ENCODE measurements at regions not wholly inside any gene's neighbourhood (a gene's known extent, or its start where the extent isn't known, plus 50 kb on each side); places are given as distances from the start of the nearest gene placed in this dataset.
A peak's percentile ranks its signal among the peaks of the same experiment; 100 is the strongest.

GRCh38 chr10:29135337-29135736 is 153.5 kb upstream of the LYZL1 start:
- no peaks in the 10 kb centered on the region for H3K36me3 Mint-ChIP-seq (ENCODE audit: low read depth)
- peaks cover 9% of the 10 kb centered on the region for H3K27me3 Mint-ChIP-seq
- no peaks in the 10 kb centered on the region for H3K9me3 Mint-ChIP-seq
- H3K4me1 Mint-ChIP-seq (ENCODE audit: low read depth), result no peaks in the 10 kb centered on the region
- no peak overlapping the region for H3K27ac Mint-ChIP-seq
- H3K4me3 Mint-ChIP-seq, result no peak overlapping the region
- intact Hi-C loops (cut with micrococcal nuclease), result no loop called here

- no peaks in the 10 kb centered on the region for H3K4me1 Mint-ChIP-seq (ENCODE audit: low read depth)
- intact Hi-C loops (cut with micrococcal nuclease), result no loop called here
- H3K27ac Mint-ChIP-seq, result no peak overlapping the region
- H3K4me3 Mint-ChIP-seq, result no peak overlapping the region
- no peaks in the 10 kb centered on the region for H3K9me3 Mint-ChIP-seq
- no peaks in the 10 kb centered on the region for H3K36me3 Mint-ChIP-seq (ENCODE audit: low read depth)
- peaks cover 7% of the 10 kb centered on the region for H3K27me3 Mint-ChIP-seq
These were observed 152.5 kb upstream of the LYZL1 start for GRCh38 chr10:29136411-29136810.

- H3K27me3 Mint-ChIP-seq, result peaks cover 24% of the 10 kb centered on the region
- H3K9me3 Mint-ChIP-seq, result no peaks in the 10 kb centered on the region
- no peak overlapping the region for H3K27ac Mint-ChIP-seq
- intact Hi-C loops (cut with micrococcal nuclease), result no loop called here
- H3K36me3 Mint-ChIP-seq (ENCODE audit: low read depth), result no peaks in the 10 kb centered on the region
- peaks cover 7% of the 10 kb centered on the region for H3K4me1 Mint-ChIP-seq (ENCODE audit: low read depth)
- no peak overlapping the region for H3K4me3 Mint-ChIP-seq
These were observed 148.7 kb upstream of the LYZL1 start for GRCh38 chr10:29140151-29140550.

- H3K27ac Mint-ChIP-seq, result no peak overlapping the region
- intact Hi-C loops (cut with micrococcal nuclease), result no loop called here
- peaks cover 7% of the 10 kb centered on the region for H3K4me1 Mint-ChIP-seq (ENCODE audit: low read depth)
- no peaks in the 10 kb centered on the region for H3K9me3 Mint-ChIP-seq
- H3K4me3 Mint-ChIP-seq, result no peak overlapping the region
- H3K27me3 Mint-ChIP-seq, result peaks cover 24% of the 10 kb centered on the region
- H3K36me3 Mint-ChIP-seq (ENCODE audit: low read depth), result no peaks in the 10 kb centered on the region
These were observed 147.9 kb upstream of the LYZL1 start for GRCh38 chr10:29140991-29141390.

GRCh38 chr10:29141761-29142160 is 147.1 kb upstream of the LYZL1 start:
- Mint-ChIP-seq H3K4me1 (ENCODE audit: low read depth) (peaks cover 7% of the 10 kb centered on the region), H3K36me3 (ENCODE audit: low read depth) (no peaks in the 10 kb centered on the region), H3K27me3 (peaks cover 22% of the 10 kb centered on the region), H3K4me3 (no peak overlapping the region), H3K27ac (no peak overlapping the region), H3K9me3 (no peaks in the 10 kb centered on the region)
- intact Hi-C loops (cut with micrococcal nuclease), result no loop called here

GRCh38 chr10:29142516-29143314 is 146.2 kb upstream of the LYZL1 start:
- H3K36me3 Mint-ChIP-seq (ENCODE audit: low read depth), result no peaks in the 10 kb centered on the region
- no peak overlapping the region for H3K27ac Mint-ChIP-seq
- H3K4me1 Mint-ChIP-seq (ENCODE audit: low read depth), result peaks cover 7% of the 10 kb centered on the region
- H3K4me3 Mint-ChIP-seq, result peak overlapping the region; percentile 66
- H3K27me3 Mint-ChIP-seq, result peaks cover 23% of the 10 kb centered on the region
- intact Hi-C loops (cut with micrococcal nuclease), result no loop called here
- H3K9me3 Mint-ChIP-seq, result no peaks in the 10 kb centered on the region

- no peaks in the 10 kb centered on the region for H3K9me3 Mint-ChIP-seq
- peaks cover 7% of the 10 kb centered on the region for H3K4me1 Mint-ChIP-seq (ENCODE audit: low read depth)
- H3K4me3 Mint-ChIP-seq, result no peak overlapping the region
- no peaks in the 10 kb centered on the region for H3K36me3 Mint-ChIP-seq (ENCODE audit: low read depth)
- H3K27me3 Mint-ChIP-seq, result peaks cover 23% of the 10 kb centered on the region
- intact Hi-C loops (cut with micrococcal nuclease), result no loop called here
- no peak overlapping the region for H3K27ac Mint-ChIP-seq
These were observed 144.7 kb upstream of the LYZL1 start for GRCh38 chr10:29144126-29144525.

- Mint-ChIP-seq H3K4me3 (no peak overlapping the region), H3K36me3 (ENCODE audit: low read depth) (no peaks in the 10 kb centered on the region), H3K27ac (no peak overlapping the region), H3K4me1 (ENCODE audit: low read depth) (peaks cover 7% of the 10 kb centered on the region), H3K27me3 (peaks cover 22% of the 10 kb centered on the region), H3K9me3 (no peaks in the 10 kb centered on the region)
- intact Hi-C loops (cut with micrococcal nuclease), result no loop called here
These were observed 142.4 kb upstream of the LYZL1 start for GRCh38 chr10:29146311-29147100.

- Mint-ChIP-seq H3K9me3 (no peaks in the 10 kb centered on the region), H3K4me3 (no peak overlapping the region), H3K36me3 (ENCODE audit: low read depth) (no peaks in the 10 kb centered on the region), H3K27me3 (peaks cover 3% of the 10 kb centered on the region), H3K27ac (no peak overlapping the region), H3K4me1 (ENCODE audit: low read depth) (no peaks in the 10 kb centered on the region)
- intact Hi-C loops (cut with micrococcal nuclease), result no loop called here
These were observed 138.9 kb upstream of the LYZL1 start for GRCh38 chr10:29150010-29150409.

- intact Hi-C loops (cut with micrococcal nuclease), result no loop called here
- no peaks in the 10 kb centered on the region for H3K9me3 Mint-ChIP-seq
- no peak overlapping the region for H3K27ac Mint-ChIP-seq
- no peaks in the 10 kb centered on the region for H3K36me3 Mint-ChIP-seq (ENCODE audit: low read depth)
- no peaks in the 10 kb centered on the region for H3K4me1 Mint-ChIP-seq (ENCODE audit: low read depth)
- peaks cover 3% of the 10 kb centered on the region for H3K27me3 Mint-ChIP-seq
- no peak overlapping the region for H3K4me3 Mint-ChIP-seq
These were observed 137.9 kb upstream of the LYZL1 start for GRCh38 chr10:29151005-29151404.

- Mint-ChIP-seq H3K36me3 (ENCODE audit: low read depth) (no peaks in the 10 kb centered on the region), H3K27me3 (no peaks in the 10 kb centered on the region), H3K9me3 (no peaks in the 10 kb centered on the region), H3K4me3 (no peak overlapping the region), H3K27ac (no peak overlapping the region), H3K4me1 (ENCODE audit: low read depth) (no peaks in the 10 kb centered on the region)
- intact Hi-C loops (cut with micrococcal nuclease), result no loop called here
These were observed 131.5 kb upstream of the LYZL1 start for GRCh38 chr10:29157321-29157720.

GRCh38 chr10:29158066-29158465 is 130.8 kb upstream of the LYZL1 start:
- no peaks in the 10 kb centered on the region for H3K9me3 Mint-ChIP-seq
- no peak overlapping the region for H3K27ac Mint-ChIP-seq
- no peaks in the 10 kb centered on the region for H3K27me3 Mint-ChIP-seq
- no peak overlapping the region for H3K4me3 Mint-ChIP-seq
- intact Hi-C loops (cut with micrococcal nuclease), result no loop called here
- no peaks in the 10 kb centered on the region for H3K4me1 Mint-ChIP-seq (ENCODE audit: low read depth)
- H3K36me3 Mint-ChIP-seq (ENCODE audit: low read depth), result no peaks in the 10 kb centered on the region

GRCh38 chr10:29160150-29160617 is 128.7 kb upstream of the LYZL1 start:
- no peak overlapping the region for H3K4me3 Mint-ChIP-seq
- intact Hi-C loops (cut with micrococcal nuclease), result no loop called here

GRCh38 chr10:29163746-29164145 is 125.1 kb upstream of the LYZL1 start:
- no peak overlapping the region for H3K27ac Mint-ChIP-seq
- H3K27me3 Mint-ChIP-seq, result peaks cover 2% of the 10 kb centered on the region
- no peaks in the 10 kb centered on the region for H3K4me1 Mint-ChIP-seq (ENCODE audit: low read depth)
- intact Hi-C loops (cut with micrococcal nuclease), result no loop called here
- H3K36me3 Mint-ChIP-seq (ENCODE audit: low read depth), result no peaks in the 10 kb centered on the region
- peaks cover 29% of the 10 kb centered on the region for H3K9me3 Mint-ChIP-seq
- no peak overlapping the region for H3K4me3 Mint-ChIP-seq

More at GRCh38 chr10:29160150-29160617, 128.7 kb upstream of the LYZL1 start:
- Mint-ChIP-seq H3K27me3 (peaks cover 2% of the 10 kb centered on the region), H3K4me1 (ENCODE audit: low read depth) (no peaks in the 10 kb centered on the region), H3K9me3 (peaks cover 7% of the 10 kb centered on the region), H3K27ac (no peak overlapping the region), H3K36me3 (ENCODE audit: low read depth) (no peaks in the 10 kb centered on the region)
